PC-9 (cell line): ENCODE measurements at regions not wholly inside any gene's neighbourhood (a gene's known extent, or its start where the extent isn't known, plus 50 kb on each side); places are given as distances from the start of the nearest gene placed in this dataset.

Experiments
- BruUV-seq: library from RNA; stranded (reverse); fragments of 400-500 nt; replicated peaks from 2 replicates; lab custom pipeline; 2021; lab: Mats Ljungman, UMichigan
- CTCF ChIA-PET: fragments of 300-600 bp; sonication (Branson Sonifier 250); formaldehyde crosslinking; loops from one replicate; lab custom pipeline; 2022; ENCODE audit warnings: antibody characterized with exemption; lab: Charles Lee
- POLR2A ChIA-PET: fragments of 300-600 bp; sonication (Branson Sonifier 250); formaldehyde crosslinking; loops from one replicate; lab custom pipeline; 2022; ENCODE audit warnings: antibody characterized with exemption; ENCODE audit not compliant: unreplicated experiment; lab: Charles Lee
- DNase-seq, 2 experiments: peaks; one replicate each; pipeline versions ENCODE4 v3.0.0 to v3.0.0-alpha.2; 2015 to 2022; ENCODE audit warnings: mixed read lengths in 1 of 2
- H2AFZ ChIP-seq: fragments of 200-600 bp; sonication (generic); 2 replicates; pipeline ENCODE4 v1.8.1; 2017; ENCODE audit warnings: antibody characterized with exemption
- H3F3A ChIP-seq: fragments of 200-600 bp; sonication (generic); 2 replicates; pipeline ENCODE4 v1.8.1; 2017; ENCODE audit warnings: antibody characterized with exemption, mild to moderate bottlenecking, low read depth; ENCODE audit not compliant: insufficient read depth
- H3K27ac ChIP-seq: fragments of 200-600 bp; sonication (generic); 2 replicates; pipeline ENCODE4 v1.6.1; 2016; ENCODE audit warnings: mixed run types
- H3K27me3 ChIP-seq: fragments of 200-600 bp; sonication (generic); 2 replicates; pipeline ENCODE4 v1.6.1; 2016; ENCODE audit warnings: low read depth, mixed run types; ENCODE audit not compliant: insufficient read depth
- H3K36me3 ChIP-seq: fragments of 200-600 bp; sonication (generic); 2 replicates; pipeline ENCODE4 v1.6.1; 2016; ENCODE audit warnings: low read depth, mixed run types
- H3K4me1 ChIP-seq: fragments of 200-600 bp; sonication (generic); replicated peaks from 2 replicates; pipeline ENCODE4 v1.6.1; 2016; ENCODE audit warnings: mixed run types; ENCODE audit not compliant: insufficient read depth
- H3K4me2 ChIP-seq: fragments of 200-600 bp; sonication (generic); 2 replicates; pipeline ENCODE4 v1.6.1; 2017; ENCODE audit warnings: mixed run types
- H3K4me3 ChIP-seq: fragments of 200-600 bp; sonication (generic); 2 replicates; pipeline ENCODE4 v1.6.1; 2016; ENCODE audit warnings: mixed run types
- H3K79me2 ChIP-seq: fragments of 200-600 bp; sonication (generic); 2 replicates; pipeline ENCODE4 v1.6.1; 2017; ENCODE audit warnings: low read depth, mixed run types
- H3K9me2 ChIP-seq: fragments of 200-600 bp; sonication (generic); 2 replicates; pipeline ENCODE4 v1.8.1; 2017; ENCODE audit warnings: mild to moderate bottlenecking; ENCODE audit not compliant: insufficient read depth
- H3K9me3 ChIP-seq: fragments of 200-600 bp; sonication (generic); 2 replicates; pipeline ENCODE4 v1.8.1; 2016; ENCODE audit warnings: low read depth; ENCODE audit not compliant: insufficient read depth
- H4K20me1 ChIP-seq: fragments of 200-600 bp; sonication (generic); 2 replicates; pipeline ENCODE4 v1.8.1; 2017; ENCODE audit not compliant: insufficient read depth
- CTCF ChIP-seq: fragments of 200-600 bp; sonication (generic); conservative IDR thresholded peaks from 2 replicates; pipeline ENCODE4 v1.6.1; 2017; ENCODE audit warnings: mixed run types, antibody characterized with exemption, mild to moderate bottlenecking, moderate library complexity
- EZH2 ChIP-seq: fragments of 200-600 bp; sonication (generic); IDR thresholded peaks from 2 replicates; pipeline ENCODE4 v1.8.0; 2017; ENCODE audit warnings: antibody characterized with exemption, low read depth
- intact Hi-C: fragments of 100-400 bp; cut with micrococcal nuclease; formaldehyde crosslinking; loops from one replicate; pipeline ENCODE4 v1.10.0; 2022; ENCODE audit not compliant: unreplicated experiment

- DNase-seq, result no peak
- Histone ChIP-seq H3F3A (no peaks in the 10 kb centered on the region), H3K27me3 (no peaks in the 10 kb centered on the region), H3K79me2 (no peaks in the 10 kb centered on the region), H3K9me3 (no peaks in the 10 kb centered on the region), H3K27ac (no peak overlapping the region), H3K36me3 (no peaks in the 10 kb centered on the region), H2AFZ (no peak overlapping the region), H3K4me2 (no peak overlapping the region), H3K4me1 (no peaks in the 10 kb centered on the region), H4K20me1 (no peaks in the 10 kb centered on the region), H3K4me3 (no peak overlapping the region), H3K9me2 (peaks cover 4% of the 10 kb centered on the region; the same call in 1 of the 2 replicates)
- no peak for TF ChIP-seq EZH2
- no peak for TF ChIP-seq CTCF
- ChIA-PET POLR2A (no interaction called here), CTCF (no interaction called here)
- intact Hi-C loops, result no loop called here
- no TSS peak for BruUV-seq
Observed at GRCh38 chr1:99580451-99580850, 65.5 kb upstream of the PALMD start.

- Histone ChIP-seq H3K4me1 (no peaks in the 10 kb centered on the region), H3F3A (no peaks in the 10 kb centered on the region), H3K4me2 (no peak overlapping the region), H3K9me3 (no peaks in the 10 kb centered on the region), H4K20me1 (no peaks in the 10 kb centered on the region), H3K27me3 (no peaks in the 10 kb centered on the region), H2AFZ (no peak overlapping the region), H3K4me3 (no peak overlapping the region), H3K27ac (no peak overlapping the region), H3K36me3 (no peaks in the 10 kb centered on the region), H3K79me2 (no peaks in the 10 kb centered on the region), H3K9me2 (no peaks in the 10 kb centered on the region)
- intact Hi-C loops, result no loop called here
- ChIA-PET CTCF (no interaction called here), POLR2A (no interaction called here)
- TF ChIP-seq CTCF (no peak), EZH2 (no peak)
- DNase-seq, result no peak
- BruUV-seq, result no TSS peak
Observed at GRCh38 chr1:99587008-99587407, 58.9 kb upstream of the PALMD start.

GRCh38 chr1:99589186-99589636 lies 56.7 kb upstream of the PALMD start:
- Histone ChIP-seq H2AFZ (no peak overlapping the region), H3K4me1 (no peaks in the 10 kb centered on the region), H3K9me3 (no peaks in the 10 kb centered on the region), H3K27me3 (no peaks in the 10 kb centered on the region), H3K27ac (no peak overlapping the region), H3K9me2 (no peaks in the 10 kb centered on the region), H3K4me2 (no peak overlapping the region), H3K36me3 (no peaks in the 10 kb centered on the region), H3F3A (no peaks in the 10 kb centered on the region), H4K20me1 (no peaks in the 10 kb centered on the region), H3K4me3 (no peak overlapping the region), H3K79me2 (no peaks in the 10 kb centered on the region)
- no peak for DNase-seq
- intact Hi-C loops, result no loop called here
- TF ChIP-seq EZH2 (no peak), CTCF (no peak)
- CTCF ChIA-PET, result no interaction called here
- POLR2A ChIA-PET, result no interaction called here
- no TSS peak for BruUV-seq
